Stimulated activated CD4-positive, alpha-beta T cell treated with anti-CD3 and anti-CD28 coated beads, Interleukin-12 subunit alpha, Interleukin-12 subunit beta, amount 100 ng/mL, for 24 hours (primary cell): ENCODE measurements at regions not wholly inside any gene's neighbourhood (a gene's known extent, or its start where the extent isn't known, plus 50 kb on each side); places are given as distances from the start of the nearest gene placed in this dataset.

Experiments used
- DNase-seq, 2 experiments: peaks; one replicate each; pipeline ENCODE4 v3.0.0-alpha.2; 2020; ENCODE audit warnings: low read depth in 2 of 2

DNA sequence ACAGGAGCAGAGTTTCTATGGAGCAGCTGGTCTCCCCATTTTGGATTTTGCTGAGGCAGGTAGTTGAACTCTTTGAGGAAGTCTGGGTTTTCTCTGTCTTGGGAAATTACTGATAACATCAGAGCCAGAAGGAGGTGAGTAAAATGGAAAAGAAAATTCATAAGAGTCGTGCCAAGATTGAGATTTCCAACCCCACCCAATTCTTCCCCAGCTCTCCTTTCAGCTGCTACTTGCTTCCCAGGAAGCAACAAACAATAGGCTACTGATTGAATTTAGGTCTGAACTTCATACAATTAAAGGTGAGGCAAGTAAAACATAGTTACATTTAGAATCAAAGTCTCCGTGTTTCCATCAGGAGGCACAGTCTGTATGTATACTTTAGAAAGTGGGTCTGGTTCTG lies 54.6 kb upstream of the EOLA2 start:
- no peak for DNase-seq

DNA sequence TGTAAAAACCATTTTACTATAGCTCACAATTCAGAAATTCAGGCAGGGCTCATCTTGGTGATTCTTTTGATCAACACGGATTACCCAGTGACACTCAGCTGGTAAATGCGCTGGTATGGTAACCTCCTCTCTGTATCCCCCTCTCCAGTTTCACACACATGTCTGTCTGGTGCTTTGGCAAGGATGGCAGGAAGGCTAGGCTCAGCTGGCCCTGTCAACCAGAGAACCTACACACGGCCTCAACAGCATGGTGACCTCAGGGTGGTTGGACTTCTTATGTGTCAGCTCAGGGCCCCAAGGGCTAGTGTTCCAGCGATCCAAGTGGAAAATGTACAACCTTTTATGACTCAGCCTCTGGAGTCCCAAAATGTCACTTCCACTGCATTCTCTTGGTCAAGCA lies 55.7 kb upstream of the EOLA2 start:
- no peak for DNase-seq

DNA sequence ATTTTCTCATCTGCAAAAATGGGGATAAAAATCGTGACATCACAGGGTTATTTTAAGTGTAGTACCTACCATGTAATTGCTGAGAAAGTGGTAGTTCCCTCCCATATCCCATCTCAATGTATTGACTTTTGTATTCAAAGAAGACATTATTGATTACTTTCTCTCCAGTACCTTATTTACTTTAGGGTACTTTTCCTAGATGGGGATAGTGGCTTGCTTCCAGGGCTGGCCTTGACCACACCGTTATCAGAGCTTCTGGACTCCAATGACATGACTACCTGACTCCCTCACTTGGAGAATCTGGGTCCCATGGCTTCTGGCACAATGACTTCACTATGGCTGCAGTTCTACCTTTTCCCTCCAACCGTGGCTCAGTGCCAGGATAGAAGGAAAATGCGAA lies 58.2 kb upstream of the EOLA2 start:
- DNase-seq: no peak

DNA sequence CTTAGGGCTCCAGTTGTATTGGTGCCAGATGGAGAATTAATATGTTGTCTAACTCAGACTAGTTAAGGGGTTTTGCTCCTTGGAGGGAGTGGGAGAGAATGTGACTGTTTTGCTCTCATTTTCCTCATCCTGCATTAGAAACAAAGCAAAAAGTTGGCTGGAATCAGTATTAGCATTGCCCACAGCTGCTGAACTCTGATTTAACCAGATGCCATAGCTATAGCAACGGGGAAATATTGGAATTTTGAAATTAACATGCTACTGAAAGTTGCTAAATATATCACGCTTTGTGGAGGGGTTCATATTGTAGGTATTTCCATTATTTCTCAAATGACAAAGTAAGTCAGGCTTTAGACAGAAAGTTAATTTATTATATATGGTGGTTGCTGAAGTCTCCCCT lies 66.7 kb upstream of the EOLA2 start:
- no peak for DNase-seq

DNA sequence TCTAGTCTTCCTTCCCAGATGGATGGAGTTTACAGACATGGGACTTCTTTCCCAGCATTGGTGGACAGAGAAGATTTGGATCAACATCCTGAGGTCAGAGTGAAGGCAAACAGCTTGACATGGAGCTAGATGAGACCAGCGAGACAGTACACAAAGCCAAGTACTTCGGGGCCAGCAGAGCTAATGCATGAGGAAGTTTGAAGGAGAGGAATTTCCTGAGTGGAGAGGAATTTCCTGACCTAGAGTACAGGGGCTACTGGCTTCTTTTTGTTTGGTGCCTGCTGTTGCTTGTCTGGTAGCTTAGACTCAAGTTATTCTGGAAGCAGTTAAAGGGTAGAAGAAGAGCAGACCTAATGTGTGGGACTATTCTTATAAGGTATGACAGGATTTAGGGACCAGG lies 69.1 kb upstream of the EOLA2 start:
- DNase-seq: no peak

DNA sequence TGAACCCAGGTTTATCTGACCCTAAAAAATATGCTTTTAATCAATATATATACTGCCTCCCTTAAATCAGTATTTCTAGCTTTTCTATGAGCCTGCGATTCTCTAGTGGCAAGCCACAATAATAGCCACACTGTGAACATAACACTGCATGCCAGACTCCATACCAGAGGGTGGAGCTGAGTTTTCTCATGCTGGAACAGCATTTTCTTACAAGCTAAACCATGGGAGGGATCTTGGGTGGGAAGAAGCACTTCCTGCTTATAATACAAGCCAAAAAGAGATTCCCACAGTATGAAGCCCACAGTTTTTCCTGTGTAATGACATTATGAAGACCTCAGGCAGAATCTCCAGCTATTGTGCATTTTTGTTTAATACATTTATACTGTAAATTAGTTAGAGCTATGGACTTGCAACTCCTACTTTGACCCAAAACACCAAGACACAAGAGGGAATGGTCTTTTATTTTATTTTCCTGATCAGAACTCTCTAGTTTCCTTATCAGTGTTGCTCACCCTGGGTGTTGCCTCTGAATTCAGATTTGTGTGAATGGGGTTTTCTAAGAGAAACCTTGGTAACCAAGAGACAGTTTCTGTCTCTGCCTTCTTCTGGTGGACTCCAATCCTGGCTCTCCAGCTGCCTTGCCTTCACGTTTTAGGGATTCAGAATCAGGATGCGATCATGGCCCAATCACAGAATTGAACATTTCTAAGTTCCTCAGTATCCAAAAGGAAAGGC lies 74.5 kb upstream of the EOLA2 start:
- DNase-seq: no peak

DNA sequence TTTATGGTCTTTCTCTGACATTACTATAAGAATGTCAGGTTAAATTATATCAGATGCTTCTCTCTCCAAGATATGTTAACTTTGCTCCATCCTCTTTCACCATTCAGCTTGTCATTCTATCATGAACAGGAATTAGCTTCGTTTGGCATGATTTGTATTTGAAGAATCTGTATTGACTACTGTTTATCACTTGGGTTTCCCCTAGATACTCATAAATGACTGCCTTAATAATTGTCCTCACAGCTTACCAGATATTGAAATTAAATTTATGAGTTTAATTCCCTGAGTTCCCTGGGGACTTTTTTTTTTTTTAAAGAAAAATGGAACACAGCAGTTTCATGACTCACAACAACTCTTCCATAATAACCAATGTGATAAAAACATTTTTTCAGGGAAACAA lies 76.2 kb upstream of the EOLA2 start:
- DNase-seq: no peak

DNA sequence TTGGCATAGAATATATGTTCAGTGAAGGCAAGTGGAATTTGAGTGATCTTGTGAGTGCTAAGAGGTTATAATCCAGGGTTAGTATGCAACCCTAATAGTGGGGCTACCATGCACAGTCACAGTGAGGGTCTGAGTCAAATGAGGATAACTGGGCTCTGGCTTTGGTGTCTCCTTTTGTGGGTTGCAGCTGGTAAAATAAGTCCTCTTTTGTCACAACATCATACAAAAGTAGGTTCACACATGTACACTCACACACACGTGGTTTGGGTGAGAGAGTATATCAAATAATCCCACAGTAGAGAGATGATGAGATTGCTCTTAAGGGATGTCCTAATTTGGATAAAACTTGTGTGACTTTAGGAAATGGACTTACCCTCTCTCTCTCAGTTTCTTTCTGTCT lies 79.6 kb upstream of the EOLA2 start:
- DNase-seq: no peak

DNA sequence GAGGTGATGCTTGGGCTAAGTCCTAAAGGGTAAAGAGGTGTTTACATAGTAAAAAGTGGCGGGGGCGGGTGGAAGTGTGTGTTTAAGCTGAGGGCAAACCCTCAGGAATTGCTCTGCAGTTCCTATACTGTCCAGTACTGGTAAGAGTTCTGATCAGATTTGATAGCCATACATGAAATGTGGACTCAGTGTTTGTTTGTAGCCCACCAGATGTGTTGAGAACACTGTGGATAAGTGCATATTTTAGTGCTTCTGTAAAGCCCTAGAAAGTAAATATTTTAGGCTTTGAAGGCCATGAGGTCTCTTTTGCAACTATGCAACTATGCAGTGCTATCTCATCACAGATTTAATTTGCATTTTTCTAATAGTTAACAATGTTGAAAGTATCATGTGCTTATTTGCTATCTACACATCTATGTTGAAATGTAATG lies 80.7 kb upstream of the EOLA2 start:
- no peak for DNase-seq

DNA sequence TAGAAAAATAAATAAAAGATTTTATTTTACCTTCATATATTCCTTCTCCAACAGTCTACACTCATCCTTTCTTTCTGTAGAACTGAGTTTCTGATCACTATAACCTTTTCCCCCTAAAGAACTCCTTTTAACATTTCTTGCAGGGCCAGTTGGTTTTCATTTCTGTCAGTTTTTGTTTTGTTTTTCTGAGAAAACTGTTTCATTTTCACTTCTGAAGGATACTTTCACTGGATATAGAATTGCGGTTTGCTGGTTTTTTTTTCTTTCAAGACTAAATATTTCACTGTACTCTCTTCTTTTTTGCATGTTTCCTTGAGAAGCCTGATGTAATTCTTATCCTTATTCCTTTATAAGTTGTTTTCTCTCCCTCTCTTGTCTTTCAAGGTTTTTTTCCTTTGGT lies 90.4 kb upstream of the EOLA2 start:
- DNase-seq: no peak

DNA sequence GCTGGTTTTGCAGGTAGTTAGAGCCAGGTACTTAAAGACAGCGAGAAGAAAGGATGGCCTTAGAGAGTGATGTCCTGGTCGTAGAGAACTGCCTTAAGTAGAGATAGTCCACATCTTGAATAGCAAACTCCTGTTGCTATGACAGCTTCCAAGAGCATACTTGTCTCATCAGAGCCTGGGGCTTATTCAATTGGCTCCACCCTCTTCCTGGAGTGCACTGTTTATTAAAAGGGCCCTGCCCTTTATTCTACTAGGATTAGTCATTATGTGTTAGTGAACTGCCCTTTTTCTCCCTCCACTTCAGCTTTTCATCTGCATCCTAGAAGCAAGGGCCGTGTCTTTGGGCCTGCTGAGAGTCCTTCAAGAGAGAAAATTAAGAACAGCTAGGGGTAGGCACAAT lies 94.5 kb upstream of the EOLA2 start:
- no peak for DNase-seq

DNA sequence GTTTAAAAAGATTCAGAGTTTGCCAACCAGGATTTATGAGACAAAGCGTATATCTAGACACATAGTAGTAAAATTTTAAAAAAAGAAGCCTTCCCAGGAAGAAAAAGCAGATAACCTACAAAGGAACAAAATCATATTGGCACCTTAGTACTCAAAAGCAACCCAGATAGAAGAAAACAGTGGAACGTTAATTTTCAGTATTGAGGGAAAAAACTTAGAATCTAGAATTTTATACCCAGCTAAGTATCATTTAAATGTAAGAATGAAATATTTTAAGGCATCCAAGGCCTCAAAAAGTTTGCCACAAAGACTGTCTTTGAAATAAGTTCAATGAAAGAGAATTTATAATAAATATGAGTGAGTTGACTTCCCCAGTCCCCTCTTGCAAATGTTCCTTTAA lies 96.5 kb upstream of the EOLA2 start:
- DNase-seq: no peak

DNA sequence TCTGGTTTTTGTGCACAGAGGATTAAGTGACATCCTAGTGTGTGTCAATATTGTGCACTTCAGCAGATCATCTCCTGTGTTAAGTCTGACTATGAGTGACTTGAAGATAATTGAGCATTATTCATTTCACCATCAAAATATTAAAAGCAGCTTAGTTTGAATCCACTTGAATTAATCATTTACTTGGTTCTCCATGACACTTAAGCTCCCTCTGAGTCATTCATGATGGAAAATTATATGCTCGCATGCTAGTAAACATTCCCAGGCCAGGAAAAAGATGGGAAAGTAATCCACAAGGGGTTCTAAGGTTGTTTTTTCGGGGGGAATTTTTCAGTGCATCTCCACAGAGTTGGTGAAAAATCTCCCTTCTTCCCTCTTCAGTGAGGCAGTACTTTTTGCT lies 97.2 kb upstream of the EOLA2 start:
- no peak for DNase-seq

DNA sequence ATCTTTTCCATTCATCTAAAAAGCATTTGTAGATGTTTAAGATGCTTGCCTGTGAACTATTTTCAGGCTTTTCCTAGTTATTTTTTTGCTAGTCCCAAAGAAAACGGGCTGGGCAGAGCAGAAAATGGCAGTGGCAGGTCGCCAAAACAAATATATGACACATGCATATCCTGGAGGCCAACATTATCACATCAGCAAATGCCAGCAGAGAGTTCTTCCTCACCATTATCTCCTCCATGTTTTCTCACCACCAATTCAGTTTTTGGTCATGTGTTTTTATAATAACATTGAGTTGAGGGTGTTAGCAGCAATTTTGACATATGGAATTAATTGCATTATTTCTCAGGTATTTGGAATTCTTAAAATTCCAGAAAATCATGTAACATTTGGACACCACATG lies 97.9 kb upstream of the EOLA2 start:
- DNase-seq: no peak

DNA sequence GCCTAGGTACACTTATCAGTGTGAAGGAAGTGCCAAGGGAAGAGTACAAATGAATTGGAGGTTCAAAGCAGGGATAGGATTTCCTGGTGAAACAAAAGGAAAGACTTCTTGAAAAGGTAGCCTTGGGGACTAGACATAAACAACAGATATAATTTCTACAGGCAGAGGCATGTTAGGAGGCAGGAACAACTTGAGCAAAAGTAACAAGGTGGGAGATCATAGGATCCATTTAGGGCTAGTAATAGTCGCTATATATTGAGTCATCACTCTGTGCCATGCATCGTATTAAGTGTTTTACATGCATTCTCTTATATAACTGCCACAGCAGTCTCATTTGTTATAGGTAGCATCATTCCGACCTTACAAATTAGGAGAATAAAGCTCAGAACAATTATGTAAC lies 98.3 kb upstream of the EOLA2 start:
- no peak for DNase-seq

DNA sequence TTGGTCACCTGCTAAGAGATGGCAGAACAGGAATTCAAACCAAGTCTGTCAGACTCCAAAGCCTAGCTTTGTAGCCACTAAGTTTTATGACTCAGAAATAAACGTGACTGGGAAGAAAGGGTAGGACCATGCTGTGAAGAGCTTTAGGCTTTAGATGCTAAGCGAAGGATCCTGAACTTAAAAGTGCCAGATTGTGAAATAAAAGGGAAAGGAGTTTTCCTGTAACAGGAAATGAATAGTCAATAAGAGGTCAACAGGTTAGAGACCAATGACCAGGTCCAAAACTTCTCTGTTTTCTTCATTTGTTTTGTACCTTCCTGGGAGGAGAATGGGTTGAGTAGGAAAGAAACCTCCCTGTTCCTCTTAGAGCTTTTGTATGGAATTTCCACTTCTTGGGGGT lies 98.8 kb upstream of the EOLA2 start:
- DNase-seq: no peak

DNA sequence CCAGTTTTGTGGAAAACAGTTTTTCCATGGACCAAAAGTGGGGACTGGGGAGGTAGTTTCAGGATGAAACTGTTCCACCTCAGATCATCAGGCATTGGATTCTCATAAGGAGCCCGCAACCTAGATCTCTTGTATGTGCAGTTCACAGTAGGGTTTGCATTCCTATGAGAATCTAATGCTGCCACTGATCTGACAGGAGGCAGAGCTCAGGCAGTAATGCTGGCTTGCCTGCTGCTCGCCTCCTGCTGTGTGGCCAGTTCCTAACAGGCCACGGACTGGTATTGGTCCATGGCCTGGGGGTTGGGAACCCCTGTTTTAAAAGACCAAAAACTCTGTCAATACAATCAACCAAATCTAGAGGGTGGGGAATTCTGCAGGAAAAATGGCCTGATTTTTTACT lies 100.0 kb upstream of the EOLA2 start:
- DNase-seq: no peak

DNA sequence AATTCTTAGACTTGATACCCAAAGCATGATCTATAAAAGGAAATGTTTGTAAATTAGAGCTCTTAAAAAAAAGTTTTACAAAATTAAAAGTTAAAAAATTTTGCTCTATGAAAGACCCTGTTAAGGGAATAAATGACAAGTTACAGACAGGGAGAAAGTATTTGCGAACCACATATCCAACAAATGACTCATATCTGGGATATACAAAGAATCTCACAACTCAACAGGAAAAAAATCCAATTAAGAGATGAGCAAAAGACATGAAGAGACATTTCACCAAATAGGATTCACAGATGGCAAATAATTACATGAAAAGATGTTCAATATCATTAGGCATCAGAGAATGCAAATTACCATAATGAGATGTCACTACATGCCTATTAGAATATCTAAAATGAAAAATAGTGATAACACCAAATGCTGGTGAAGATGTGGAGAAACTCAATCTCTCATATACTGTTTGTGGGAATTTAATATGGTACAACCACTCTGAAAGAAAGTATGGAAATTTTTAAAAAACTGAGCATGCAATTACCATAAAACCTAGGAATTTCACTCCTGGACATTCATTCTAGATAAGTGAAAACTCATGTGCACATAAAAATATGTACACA lies 100.8 kb upstream of the EOLA2 start:
- DNase-seq: no peak

DNA sequence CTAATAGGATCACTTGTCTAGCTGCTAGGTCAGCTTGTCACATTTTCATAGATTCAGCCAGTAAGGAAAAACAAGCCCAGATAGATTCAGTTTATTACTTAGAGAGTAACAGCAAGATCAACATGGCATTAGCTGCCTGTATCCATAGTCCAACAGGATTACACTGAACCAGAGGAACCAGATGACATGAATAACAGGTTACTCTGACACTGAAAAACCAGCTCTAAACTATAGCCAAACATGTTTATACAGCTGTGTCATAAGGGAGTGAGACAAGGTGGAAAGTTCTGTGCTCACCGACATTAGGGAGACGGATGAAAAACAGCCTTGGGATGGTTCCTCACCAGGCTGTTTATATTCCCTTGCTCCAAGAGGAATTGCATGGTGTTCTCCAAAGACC lies 102.9 kb upstream of the EOLA2 start:
- no peak for DNase-seq

DNA sequence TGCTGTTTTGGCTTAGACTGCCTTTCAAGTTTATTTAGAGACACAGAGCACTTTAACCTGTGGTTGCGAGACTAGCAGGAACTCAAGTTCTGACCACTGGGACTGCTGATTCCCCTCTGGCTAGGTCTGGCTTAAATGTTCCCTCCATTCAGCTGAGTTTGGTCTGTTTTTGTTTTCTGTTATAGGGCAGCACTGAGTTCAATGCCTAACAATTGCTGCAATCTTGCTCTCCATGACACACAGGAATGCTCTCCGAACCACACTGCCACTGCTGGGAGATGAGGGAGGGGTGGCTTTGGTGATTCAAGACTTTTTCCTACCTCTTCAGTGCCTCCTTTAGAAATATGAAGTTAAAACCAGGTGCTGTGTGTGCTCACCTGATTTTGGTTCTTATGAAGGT lies 106.3 kb upstream of the EOLA2 start:
- no peak for DNase-seq

DNA sequence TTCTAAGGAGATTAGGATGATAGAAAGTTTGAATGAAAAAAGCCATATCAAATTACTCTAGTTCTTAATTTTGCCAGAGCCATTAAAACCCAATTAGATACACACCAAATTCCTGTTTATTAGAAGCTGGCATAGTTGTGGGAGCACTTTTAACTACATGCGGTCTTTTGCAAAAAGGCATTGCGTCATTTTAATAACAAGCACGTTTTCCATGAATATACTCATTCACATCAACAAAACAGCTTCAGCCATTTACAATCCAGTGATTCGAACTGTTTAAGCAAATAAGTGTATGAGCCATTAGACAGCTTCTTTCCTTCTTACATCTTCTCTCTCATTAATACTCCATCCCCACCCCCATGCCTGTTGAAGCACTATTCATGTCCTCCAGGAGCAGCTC lies 109.5 kb upstream of the EOLA2 start:
- DNase-seq: no peak

DNA sequence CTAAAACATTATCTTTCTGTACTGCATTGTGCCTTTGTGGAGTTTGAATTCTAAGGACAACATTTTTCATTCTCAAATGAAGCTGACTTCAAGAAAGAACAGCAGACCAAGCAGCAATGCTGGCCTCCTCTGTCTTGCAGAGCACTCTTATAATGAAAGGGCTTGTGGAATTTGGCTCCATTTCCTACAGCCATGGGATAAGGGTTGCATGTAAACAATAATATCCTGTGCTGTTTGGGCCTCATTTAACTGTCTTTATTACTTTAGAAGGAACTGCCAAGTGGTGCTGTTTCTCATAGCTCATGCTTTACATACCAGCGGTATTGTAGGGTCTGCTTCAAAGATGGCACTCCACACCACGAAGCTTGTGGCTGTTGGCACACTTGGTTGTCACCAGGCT lies 111.4 kb upstream of the EOLA2 start:
- no peak for DNase-seq

DNA sequence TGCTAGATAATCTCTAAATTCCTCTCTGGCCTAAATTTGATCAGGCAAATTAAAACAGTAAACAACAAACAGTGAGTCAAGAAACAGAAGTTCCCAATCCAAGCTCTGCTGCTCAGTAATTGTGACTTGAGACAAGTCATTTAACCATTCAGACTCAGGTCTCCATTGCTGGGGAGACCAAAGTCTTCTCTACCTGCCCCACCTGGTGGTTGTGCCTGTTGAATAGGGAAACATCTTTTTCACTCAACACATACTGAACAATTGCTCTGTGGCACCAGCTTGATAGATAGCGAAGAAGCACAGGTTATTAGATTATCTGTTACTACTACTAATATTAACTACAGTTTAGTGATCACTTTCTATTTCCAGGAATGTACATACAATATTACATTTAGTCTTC lies 112.1 kb upstream of the EOLA2 start:
- DNase-seq: no peak

DNA sequence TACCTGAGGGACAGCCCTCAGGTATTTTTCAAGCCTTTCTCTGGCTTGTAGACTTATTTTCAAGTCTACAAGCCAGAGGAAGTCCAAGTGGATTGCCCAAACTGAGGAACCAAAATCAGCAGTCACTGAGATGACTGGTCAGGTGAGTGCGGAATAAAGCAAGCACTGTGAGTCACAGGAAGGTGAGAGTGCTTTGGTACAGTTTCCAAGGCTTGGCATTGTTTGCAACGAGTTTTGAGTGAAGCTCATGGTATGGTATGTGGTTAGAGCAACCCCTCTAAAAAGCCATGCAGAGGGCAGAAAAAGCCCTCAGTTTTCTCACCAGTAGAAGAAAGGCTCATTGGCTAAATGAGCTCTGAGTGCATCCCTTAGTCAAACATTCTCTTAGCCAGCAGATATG lies 112.8 kb upstream of the EOLA2 start:
- DNase-seq: no peak
